ENCODE measurements at regions not wholly inside any gene's neighbourhood (a gene's known extent, or its start where the extent isn't known, plus 50 kb on each side); places are given as distances from the start of the nearest gene placed in this dataset.

DNA sequence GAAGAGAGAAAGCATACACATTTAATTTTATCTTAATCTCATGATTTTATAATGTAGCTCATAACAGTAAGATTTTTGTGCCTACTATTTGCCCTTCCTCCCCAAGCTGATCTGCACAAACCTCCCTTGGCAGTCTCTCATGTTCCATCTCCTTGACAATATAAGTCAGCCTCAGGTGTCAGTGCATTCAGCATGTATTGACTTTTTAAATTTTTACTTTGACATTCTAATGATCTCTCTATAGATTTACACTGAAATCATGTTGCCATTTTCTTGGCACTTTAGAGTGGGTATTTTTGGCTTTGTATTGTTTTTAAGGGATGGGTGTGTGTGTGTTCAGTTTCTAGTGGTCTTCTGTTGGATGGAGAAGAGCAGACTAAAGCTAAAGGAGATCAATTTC, 505.3 kb upstream of the CPEB2 start:
- no peak for DNase-seq

DNA sequence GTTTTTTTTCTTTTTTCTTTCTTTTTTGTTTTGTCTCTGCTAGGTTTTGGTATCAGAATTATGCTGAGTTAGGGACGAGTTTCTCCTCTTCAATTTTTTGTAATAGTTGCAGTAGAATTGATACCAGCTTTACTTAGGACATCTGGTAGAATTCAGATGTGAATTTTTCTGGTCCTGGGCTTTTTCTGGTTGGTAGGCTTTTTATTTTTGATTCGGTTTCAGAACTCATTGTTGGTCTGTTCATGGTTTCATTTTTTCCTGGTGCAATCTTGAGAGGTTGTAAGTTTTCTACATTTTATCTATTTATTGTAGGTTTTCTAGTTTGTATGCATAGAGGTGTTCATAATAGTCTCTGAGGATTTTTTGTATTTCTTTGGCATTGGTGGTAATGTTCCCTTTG, 498.1 kb upstream of the CPEB2 start:
- DNase-seq, result no peak

DNA sequence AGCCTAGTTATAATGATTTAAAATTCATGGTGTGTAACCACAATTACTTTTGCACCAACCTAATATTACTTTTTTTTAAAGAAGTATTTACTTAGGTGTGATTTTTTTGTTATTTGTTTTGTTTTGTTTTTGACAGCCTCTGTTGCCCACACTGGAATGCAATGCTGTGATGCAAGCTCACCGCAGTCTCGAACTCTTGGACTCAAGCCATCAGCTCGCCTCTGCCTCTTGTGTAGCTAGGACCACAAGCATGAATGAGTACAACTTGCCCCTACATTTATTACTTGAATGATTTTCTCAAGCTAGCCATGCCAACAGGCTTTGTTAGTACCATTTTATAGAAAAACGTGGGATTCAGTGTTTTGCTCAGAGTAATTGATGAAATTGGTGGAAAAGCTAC, 488.8 kb upstream of the CPEB2 start:
- DNase-seq, result no peak

DNA sequence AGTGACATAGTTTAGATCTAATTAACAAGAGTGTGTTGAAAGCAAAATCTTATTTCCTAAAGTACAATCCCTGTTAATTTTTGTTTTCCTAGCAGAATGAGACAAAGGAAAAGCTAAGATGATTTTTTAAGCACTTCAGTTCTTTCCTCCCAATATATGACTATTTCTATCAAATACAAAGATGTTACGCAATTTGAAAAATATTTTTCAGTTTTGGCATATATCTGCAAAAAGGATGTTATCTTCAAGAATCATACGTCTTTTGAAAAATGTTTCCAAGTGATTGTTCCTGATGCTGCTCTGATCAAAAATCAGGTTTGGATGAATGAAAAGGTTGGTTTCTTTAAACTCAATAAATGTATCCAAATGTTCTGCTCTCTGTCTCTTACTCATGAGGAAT, 486.7 kb upstream of the CPEB2 start:
- DNase-seq, result no peak

DNA sequence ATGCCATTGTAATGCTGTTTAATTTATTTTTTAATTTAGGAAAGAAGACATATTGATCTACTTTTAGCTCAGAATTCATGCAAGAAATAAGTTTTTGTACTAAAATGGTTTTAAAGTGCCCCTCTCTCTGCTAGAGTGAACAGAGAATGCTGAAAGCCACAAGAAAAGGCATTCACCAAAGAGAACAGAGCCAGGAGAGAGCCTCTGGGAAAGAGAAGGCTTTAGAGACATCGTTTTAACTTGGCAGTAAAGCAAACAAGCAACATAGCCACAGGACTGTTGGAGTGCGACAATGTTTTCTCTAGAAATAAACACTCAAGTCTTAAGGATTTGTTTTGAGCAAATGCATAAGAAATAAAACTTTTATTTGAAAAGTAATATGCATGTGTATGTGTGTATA, 484.1 kb upstream of the CPEB2 start:
- no peak for DNase-seq

DNA sequence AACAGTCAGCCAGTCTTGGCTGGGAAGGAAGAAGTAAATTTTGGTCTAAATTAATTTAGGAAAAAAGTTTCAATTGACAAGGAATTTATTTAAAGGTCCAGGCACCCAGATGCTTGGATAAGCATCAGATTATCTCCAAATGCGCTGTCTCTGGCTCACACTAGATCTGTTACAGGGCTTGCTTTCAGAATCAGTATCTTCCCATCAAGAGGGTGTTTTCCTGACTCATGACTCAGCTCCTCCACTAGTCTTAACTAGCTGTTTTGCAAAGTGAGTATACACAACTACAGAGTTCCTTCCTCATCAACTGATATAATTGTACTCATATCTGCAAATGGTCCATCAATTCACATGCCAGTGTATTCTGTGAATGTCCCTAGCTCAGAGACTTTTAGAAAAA, 482.1 kb upstream of the CPEB2 start:
- DNase-seq, result no peak

DNA sequence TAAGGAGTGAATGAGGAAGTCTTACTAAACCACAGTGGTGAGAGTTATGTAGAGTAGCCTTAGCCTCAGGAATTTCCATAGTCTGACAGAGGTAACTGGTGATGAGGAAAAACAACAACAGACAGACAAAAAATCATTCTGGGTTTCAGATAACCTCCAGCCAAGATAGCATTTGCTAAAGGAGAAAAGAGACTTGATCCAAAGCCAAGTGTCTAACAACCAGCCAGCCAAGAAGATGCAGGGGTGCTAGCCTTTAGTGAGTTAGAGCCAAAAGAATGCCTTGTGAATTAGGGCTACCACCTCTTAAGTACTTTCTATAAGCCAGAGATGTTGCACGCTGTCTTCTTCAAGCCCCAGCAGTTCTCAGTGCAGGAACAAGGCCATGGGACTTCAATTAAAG, 478.0 kb upstream of the CPEB2 start:
- no peak for DNase-seq

DNA sequence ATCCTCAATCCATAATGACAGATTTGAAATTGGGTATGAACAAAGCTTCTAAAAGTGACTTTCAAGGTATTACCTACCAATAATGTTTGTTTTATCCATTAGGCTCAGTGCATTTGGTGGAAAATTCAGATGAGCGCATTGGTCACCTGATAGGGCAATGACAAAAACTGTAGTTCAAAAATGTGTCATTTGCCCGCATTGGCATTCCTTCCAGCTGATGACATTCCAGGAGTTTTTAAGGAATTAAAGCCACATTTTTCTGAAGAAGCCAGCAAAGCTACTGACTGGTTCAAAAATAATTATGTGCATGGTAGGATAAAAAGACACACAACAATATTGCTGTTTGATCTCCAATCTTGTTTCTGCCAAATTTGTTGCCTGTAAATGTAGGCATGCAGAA, 473.4 kb upstream of the CPEB2 start:
- no peak for DNase-seq

DNA sequence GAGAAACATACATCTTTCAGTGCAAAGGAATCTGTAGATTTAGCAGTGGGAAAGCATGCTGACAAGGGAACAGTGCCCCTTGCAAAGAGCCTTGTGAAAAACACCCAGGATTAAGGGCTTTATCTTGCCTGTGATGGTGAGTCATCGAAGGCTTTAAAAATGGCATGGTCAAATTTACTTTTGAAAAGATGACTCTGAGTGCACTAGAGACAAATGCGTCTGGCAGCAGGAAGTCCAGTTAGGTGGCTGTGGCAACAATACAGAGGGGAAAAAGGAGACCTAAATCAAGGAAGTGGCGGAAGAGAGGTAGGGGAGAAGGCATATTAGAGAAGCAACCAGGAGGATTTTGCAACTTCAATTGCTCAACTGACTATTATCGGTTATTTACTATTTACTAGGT, 472.6 kb upstream of the CPEB2 start:
- no peak for DNase-seq

DNA sequence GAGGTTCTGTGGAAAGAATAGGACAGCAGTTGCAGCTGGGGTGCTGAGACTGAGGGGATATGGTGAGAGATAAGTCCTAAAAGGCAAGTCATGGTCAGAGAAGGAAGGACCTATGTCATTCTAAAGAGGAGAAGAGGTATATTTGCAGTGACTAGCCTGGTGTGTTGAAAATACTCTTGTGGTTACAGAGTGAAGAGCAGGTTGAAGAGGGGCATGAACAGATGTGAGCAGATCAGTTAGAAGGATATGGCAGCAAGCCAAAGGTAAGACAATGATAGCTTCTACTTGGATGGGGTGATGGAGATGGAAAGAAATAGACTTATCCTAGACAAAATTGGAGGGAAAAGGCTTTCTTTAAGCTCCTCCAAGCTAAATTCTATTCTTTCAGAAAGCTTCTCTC, 469.8 kb upstream of the CPEB2 start:
- DNase-seq, result no peak

DNA sequence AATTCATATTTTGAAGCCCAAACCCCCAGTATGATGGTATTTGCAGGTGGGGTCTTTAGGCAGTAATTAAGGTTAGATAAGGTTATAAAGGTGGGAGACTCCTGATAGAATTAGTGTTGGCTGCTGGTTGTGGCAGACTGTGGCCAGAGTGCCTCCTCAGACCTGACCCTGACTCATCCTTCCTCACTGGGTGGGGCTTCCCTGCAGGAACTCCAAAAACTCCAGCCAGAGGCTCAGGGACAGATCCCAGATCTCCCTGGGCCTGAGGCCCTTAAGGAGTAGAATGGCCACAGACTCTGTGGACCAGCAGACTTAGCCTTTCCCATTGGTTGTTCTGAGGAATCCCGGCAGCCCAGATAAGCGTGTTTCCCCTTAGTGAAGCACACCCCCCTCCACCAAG, 463.0 kb upstream of the CPEB2 start:
- DNase-seq, result no peak

DNA sequence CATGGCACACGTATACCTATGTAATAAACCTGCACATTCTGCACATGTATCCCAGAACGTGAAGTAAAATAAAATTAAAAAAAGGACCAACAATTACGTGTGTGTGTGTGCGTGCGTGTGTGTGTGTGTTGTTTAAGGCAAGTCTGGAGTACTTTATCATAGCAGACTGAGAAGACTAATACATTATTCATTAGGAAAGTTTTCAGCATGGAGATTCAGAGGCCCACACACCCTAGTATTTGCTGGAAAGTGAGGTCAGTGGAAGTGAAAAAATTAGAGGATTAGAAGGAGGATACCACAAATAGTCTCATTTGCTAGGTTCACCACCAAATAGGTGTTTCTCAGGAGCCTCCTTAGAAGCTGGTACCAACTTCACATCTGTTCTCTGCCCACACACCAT, 457.1 kb upstream of the CPEB2 start:
- no peak for DNase-seq

DNA sequence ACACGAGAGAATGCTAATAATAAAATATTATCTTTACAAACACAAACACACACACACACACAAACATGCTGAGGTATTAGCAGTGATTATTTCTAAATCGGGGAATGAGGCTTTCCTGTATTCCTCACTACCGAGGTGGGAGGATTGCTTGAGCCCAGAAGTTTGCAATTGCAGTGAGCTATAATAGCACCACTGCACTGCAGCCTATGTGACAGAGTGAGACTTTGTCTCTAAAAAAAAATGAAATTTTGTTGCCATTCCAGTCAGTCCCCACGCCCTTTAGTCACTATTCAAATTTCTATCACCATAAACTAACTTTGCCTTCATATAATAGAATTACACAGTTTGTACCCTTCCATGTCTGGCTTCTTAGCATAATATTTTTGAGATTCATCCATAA, 456.5 kb upstream of the CPEB2 start:
- DNase-seq, result no peak

DNA sequence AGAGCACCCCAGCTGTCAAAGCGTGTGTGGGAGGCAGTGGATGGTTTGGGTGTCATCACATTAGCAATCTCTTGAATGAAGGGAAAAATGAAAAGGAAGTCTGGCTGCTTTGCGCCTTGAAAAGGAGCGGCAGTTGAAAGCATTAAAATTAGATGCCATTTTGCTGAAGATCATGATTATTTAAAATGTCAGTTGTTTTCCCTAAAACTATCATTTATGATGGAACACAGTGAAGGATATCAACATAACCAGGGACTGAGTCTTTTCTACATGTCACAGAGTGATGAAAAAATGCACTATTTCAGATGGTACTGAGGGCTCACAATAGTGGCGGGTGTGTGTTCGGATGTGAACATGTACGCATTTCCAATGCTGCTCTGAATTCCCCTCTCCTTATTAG, 450.2 kb upstream of the CPEB2 start:
- DNase-seq, result no peak

DNA sequence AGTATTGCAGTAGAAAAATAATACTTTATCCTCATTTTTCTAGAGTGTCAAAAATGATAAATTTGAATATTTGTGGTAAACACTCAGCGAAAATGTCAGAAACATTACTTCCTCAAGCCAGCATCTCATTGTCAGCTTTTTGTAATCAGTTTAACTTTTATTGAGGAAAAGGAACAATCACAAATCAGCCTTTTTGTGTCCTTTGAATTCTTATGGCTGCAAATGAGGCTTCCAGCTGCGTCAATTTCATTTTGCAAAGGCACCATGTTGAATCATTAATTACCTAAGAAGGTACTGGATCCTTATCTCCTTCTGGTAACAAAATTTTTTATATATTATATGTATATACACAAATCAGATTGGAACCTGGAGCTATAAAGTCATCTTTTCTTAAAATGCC, 442.6 kb upstream of the CPEB2 start:
- no peak for DNase-seq

DNA sequence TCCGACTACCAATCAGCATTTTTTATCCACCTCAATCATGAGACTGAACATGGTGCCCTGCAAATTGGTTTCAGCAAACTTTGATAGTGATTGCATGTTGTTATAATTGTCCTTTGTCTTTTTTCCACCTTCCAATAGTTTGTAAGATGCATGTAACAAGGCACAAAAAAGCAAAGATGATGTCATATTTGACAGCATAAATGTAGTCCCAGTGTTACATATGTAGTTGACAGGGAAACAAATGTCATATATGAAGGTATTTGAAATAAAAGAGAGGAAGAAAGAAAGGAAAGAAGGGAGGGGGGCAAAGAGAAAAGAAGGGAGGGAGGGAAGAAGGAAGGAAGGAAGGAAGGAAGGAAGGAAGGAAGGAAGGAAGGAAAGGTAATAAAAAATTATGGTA, 441.7 kb upstream of the CPEB2 start:
- no peak for DNase-seq

DNA sequence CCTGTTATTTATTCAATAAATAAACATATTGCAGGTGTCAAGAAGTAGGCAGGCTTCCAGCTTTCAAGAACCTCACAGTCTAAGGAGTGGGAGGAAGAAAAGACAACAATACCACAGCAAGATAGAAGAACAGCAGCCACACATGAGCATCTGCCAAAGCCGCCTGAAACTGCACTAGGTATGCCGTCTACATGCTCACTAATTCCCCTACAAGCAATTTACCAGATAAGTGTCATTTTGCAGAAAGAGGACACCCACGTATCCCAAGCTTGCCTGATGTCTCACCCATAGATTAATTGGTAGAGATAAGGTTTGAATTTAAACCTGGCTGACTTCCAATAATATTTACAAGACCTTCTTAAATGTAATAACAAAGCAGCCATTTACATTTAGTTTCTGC, 439.4 kb upstream of the CPEB2 start:
- DNase-seq, result no peak

DNA sequence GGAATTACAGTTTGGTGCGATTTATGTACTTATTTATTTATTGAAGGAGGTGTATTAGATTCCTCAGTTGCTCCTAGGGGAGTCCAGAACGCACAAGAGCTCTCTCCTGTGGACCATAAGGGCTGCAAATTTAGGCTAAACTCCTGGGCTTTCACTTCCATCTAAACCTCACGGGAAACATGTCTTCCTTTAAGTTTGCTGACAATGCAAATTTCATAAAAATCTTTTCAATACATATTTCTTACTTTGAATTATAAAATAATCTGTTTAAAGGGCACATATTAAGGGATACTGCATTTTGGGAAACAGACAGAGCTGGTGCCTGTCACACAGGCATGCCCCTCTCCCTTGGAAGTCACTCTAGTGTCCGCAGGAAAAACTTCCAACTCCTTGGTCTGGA, 438.0 kb upstream of the CPEB2 start:
- DNase-seq, result no peak

DNA sequence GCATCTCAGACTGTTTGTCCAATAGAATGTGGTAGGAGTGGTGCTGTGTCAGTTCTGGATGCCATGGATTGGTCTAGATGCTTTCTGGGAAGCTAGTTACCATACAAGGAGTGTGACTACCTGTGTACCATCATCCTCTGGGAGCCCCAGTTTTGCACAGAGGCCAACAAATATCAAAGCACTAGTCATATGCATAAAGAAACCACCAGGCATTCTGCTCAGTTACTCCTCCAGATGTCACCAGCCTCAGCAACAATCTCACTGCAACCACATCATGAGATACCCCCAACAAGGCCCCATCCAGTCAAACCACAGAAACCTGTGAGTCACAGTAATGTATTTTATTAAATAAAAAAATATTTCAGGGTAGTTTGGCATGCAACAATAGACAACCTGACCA, 435.8 kb upstream of the CPEB2 start:
- no peak for DNase-seq

DNA sequence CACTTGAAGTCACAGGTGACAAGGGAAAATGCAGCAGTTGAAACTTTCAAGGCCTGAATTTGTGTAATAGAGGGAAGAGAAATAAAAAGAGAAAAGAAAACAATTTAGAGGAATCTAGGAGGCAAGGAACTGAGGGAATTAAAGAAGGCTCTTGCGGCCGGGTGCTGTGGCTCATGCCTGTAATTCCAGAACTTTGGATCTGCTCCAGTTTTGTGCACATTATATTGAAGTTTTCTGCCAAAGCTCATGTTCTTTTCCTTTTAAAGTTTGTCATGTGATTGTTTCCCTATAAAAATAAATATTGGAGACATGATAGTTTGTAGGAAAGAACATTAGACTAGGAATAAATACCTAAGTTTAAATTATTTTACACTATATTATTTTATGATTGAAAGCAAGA, 433.9 kb upstream of the CPEB2 start:
- DNase-seq, result no peak

DNA sequence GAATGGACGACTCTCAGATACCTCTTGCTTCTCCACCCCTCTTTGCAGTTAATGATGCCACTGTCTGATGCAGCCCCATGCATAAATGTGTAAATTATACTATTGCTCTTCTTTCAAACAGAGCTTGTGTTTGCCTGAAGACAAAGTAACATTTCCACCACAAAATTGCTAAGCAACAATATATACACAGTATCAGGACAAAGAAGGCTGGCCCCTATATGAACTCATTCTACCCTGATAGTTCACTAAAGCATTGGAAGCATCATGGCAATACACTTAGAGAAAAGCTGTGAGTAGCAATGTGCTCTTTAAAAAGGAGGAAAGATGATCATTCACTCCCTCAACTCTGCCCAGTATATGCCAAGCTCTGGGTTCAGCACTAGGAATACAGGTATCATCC, 427.0 kb upstream of the CPEB2 start:
- DNase-seq, result no peak

DNA sequence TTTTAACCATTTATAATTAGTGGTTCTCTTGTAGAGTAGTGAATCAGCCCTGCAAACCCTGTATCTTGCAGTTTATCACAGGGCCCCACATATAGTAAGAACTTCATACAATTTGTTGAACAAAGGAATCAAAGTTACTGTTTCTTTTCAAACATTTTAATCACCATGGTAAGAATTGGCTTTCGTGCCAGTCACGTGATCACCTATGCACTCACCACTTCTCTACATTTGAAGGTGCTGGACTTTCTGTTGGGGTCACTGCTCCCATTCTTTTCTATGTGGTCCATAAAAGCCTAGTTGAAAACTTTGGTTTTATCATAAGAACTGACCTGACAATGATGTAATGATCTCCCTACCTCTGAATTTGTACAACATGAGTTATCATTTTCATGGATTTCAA, 426.4 kb upstream of the CPEB2 start:
- DNase-seq, result no peak

DNA sequence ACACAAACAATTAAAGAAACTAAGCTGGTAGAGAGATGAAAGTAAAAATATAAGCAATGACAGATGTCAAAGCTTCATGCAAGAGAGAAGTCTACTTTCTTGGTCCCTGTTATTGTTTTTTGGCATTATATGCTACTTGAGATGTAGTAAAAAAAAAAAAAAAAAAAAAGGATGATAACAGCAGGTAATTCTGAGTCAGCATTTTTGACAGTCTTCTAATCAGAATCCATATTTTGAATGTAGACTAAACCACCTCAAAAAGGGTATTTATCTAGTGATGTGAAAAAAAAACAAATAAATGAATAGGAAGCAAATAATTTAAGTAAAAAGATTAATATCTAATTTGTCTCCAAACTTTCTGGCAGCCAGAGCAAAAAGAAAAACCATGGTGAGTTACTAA, 422.2 kb upstream of the CPEB2 start:
- no peak for DNase-seq

DNA sequence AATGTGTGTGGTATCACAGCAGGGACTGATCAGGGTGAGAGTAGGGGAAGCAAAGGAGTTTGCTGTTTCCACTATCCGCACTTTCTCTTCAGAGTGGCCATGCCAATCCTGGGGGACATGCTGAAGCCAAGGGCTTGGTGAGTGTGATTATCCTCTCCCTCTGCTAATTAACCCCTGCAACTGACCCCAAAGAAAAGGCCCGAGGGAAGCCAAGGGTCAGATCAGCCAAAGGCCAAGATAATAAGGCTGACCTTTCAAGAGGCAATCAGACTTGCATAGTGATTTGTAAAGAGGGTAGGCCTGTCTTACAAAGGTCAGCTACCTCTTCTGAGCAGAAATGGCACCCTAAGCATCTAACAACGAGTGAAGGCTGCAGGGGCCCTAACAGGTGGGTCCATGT, 420.5 kb upstream of the CPEB2 start:
- DNase-seq, result no peak

DNA sequence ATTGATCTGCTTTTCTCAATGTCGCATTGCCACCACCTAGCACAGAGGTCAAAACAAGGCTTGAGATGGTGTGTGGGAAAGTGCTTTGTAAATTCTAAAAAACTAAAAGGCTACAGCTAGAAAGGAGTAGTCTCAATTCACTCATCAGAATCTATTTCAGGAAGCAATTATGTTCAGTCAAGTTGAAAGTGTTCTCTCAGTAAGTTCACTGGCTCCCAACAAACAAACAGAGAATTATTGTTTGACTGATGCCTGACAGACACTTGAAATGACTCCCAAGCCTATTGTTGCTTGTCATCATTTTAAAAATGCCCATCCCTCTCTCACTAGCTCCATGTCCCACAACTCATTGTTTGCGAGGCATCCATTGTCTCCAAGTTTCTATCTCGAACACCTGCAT, 419.6 kb upstream of the CPEB2 start:
- no peak for DNase-seq

DNA sequence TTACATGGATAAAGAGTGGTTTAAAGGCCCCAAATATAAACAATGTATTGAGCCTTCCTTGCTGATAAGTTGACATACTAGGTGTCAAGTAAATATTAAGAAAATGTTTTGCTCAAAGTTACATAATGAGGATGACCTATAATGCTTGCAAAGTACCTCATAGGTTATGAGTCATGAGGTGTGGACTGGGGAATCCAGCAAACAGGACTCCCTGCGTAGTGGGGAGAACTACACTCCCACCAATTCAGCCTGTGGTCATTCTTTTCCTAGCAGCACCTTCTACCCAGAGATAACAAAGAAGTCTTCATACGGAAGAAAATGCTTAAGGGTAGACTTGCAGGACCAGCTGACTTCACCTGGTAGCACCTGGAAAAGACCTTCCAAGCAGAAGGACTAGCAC, 418.9 kb upstream of the CPEB2 start:
- DNase-seq, result no peak

DNA sequence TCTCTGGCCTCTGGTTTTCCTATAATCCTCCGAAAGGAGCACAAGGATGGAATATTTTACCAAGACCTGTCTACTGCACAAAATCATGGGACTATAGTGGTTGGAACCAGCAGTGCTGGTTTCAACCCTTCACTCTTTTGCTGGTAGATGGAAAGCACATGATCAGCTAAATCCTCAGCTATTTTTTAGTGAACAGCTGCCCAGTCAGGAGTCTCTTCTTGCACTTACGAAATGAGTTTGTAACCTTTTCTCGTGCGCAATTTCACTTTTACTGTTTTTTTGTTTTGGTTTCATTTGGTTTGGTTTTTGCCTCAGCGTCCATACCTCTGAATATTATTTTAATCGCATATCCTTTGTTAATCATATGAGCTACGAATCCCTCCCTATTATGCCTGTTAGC, 418.5 kb upstream of the CPEB2 start:
- DNase-seq, result no peak

Data from hippocampal formation (tissue), 2 donors.